ENCODE measurements at regions not wholly inside any gene's neighbourhood (a gene's known extent, or its start where the extent isn't known, plus 50 kb on each side); places are given as distances from the start of the nearest gene placed in this dataset.
"Not testable (repeated sequence)": the region's sequence is repeated elsewhere in the genome, so short reads cannot be mapped to it uniquely, and the experiment has no call there.

DNA sequence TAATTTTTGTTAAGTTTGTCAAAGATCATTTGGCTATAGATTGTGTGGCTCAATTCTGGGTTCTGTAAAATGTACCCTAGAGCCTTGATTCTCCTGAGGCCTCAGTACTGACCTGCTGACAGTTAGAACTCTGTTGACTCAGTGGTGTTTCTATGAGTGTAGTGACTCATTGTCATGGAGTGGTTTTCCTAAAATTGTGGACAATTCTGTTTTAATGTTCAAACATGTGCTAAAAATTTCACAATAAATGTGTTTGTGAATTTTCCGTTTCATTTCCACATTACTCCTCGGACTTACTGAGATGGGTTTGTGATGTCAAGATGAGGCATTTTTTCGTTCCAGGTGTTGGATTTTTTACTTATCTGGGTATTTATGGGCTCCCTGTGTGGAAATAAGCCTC is 695.9 kb downstream of the TMEM121 start:
- no peak for DNase-seq (ENCODE audit: extremely low read depth in 1 of 11, low read depth in 9 of 11, low spot score in 4 of 11)

DNA sequence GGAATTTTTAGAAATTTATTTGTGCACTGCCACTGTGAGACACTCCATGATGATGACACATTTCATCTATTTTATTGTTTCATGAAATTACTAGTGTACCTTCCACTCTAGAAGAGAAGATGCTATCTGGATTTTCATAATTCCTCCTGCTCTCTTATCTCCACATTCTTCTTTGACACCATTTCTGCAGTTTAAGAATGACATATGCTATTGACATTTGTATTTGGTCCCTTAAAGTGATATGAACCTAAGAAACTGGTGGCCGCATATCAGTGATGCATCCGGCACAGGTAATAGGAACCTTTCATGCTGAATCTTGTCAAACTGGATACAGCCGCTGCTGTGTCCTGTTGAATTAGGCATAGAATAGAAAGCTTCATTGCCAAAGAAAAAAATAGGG is 696.3 kb downstream of the TMEM121 start:
- no peak for DNase-seq (ENCODE audit: extremely low read depth in 1 of 11, low read depth in 9 of 11, low spot score in 4 of 11)

DNA sequence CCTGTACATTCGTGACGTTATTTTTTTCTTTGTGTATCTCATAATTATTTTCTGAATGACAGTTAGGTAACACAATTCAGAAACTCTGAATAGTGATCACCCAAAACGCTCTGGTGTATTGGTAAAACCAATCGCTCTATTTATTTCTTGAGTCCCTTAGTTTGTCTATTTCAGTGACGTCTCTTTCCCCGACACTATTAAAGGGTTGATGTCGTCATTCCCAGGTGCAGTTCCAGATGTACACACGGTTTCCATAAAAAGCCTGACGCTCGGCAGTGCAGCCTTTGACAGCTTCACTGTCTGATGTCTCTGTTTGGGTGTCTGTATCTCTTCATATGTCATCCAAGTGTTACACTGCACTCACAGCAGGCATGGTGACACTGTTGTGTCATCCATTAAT is 701.4 kb downstream of the TMEM121 start:
- no peak for DNase-seq (ENCODE audit: extremely low read depth in 1 of 11, low read depth in 9 of 11, low spot score in 4 of 11)

DNA sequence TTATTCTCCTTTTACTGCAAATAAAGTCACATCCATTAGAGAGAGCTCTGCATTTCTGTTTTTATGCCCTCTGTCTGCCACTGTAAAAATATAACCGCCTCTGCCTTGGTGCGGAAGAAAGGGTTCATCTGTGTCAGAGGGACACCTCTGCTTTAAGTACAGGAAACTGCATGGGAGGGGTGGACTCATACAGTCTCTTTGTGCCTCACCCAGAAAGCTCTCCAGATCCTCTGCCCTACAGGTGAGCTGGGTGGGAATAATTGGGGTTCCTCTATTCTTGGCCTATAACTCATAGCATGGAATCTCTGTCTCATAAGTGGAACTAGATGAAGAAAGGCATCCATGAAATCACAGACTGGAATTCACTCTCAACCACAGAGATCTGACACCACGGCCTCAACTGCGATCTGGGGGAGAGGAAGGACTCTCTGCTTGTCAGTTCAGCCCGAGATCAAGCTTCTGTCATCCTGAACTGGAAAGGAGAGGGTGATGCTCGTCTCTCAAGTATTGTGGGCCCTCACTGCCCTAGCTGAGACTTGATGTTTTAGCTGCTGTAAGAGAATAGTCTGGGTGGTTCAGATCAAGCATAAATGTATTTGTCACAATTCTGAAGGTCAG is 702.3 kb downstream of the TMEM121 start:
- no peak for DNase-seq (ENCODE audit: extremely low read depth in 1 of 11, low read depth in 9 of 11, low spot score in 4 of 11)

DNA sequence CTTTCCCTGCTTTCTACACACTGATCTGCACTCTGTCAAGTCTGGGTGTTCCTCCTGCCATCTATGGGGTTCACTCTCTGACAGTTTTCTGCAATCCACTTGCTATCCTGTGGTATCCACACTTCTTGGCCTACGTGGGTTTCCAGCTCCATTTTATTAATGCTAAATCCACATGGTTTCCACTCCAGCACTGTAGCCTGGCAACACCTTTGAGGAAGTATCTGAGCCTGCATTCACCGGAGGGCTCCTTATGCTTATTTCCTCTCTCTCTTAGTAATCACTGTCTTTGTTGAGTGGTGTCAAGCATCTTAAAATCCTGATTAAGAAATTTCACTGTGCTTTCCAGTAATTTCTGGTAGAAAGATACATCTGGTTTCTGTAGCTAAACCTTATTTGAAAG is 703.7 kb downstream of the TMEM121 start:
- no peak for DNase-seq (ENCODE audit: extremely low read depth in 1 of 11, low read depth in 9 of 11, low spot score in 4 of 11)

- not testable (repeated sequence) for DNase-seq (ENCODE audit: extremely low read depth in 1 of 11, low read depth in 9 of 11, low spot score in 4 of 11)
These were observed 706.8 kb downstream of the TMEM121 start for GRCh38 chr14:106233191-106233590.

GRCh38 chr14:106234525-106235254 is 708.3 kb downstream of the TMEM121 start:
- DNase-seq (ENCODE audit: extremely low read depth in 1 of 11, low read depth in 9 of 11, low spot score in 4 of 11): not testable (repeated sequence)

DNA sequence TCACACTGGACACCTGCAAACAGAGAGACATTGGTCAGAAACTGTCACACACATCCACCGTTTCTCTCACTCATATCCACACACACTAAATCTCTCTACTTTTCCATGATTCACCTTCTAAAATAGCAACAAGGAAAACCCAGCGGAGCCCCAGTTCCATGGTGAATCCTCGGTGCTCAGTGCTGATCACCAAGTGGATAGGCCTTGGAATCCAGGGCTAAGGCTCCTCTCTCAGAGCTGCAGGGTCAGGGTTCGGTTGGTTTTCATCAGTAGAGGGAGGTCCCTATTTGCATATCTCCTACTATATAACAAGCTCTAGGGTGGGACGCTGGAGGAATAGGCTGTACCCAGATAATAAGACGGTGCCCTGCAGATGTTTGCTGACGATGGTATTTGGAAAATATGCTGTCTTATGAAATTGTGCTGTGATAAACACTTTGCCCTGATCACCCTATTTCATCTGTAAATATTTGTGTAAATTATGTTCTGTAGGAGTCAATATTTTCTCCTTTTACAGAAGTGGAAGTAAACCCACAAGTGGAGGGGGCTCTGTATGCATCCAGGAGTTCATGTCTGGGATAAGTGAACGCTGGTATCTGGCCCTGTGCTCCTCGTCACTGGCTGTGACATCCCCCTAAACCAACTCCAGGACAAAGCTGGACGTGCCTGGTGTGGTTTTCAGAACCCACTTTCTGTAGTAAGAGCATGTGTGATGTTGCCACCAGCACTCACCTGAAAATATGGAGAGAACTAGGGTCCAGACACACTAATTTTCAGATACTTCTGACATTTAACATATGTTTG is 709.2 kb downstream of the TMEM121 start:
- no peak for DNase-seq (ENCODE audit: extremely low read depth in 1 of 11, low read depth in 9 of 11, low spot score in 4 of 11)

GRCh38 chr14:106248321-106249192 is 722.2 kb downstream of the TMEM121 start:
- DNase-seq (ENCODE audit: extremely low read depth in 1 of 11, low read depth in 9 of 11, low spot score in 4 of 11): no peak

GRCh38 chr14:106253995-106254394 is 727.6 kb downstream of the TMEM121 start:
- DNase-seq (ENCODE audit: extremely low read depth in 1 of 11, low read depth in 9 of 11, low spot score in 4 of 11): not testable (repeated sequence)

DNA sequence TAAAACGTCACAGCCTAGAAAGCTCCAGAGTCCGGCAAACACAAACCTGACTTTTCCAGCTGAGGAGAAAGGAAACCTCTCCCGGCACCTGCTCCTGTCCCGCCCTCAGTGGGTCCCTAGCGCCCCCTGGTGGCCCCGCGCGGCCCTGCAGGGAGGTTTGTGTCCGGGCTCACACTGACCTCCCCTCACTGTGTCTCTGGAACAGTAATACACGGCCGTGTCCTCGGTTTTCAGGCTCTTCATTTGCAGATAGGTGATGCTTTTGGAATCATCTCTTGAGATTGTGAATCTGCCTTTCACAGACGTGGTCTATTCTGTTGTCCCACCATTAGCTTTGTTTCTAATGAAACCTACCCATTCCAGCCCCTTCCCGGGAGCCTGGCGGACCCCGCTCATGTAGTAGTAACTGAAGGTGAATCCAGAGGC is 731.2 kb downstream of the TMEM121 start:
- DNase-seq (ENCODE audit: extremely low read depth in 1 of 11, low read depth in 9 of 11, low spot score in 4 of 11): not testable (repeated sequence)

- DNase-seq (ENCODE audit: extremely low read depth in 1 of 11, low read depth in 9 of 11, low spot score in 4 of 11): no peak
These were observed 741.8 kb downstream of the TMEM121 start for GRCh38 chr14:106268013-106268727.

- DNase-seq (ENCODE audit: extremely low read depth in 1 of 11, low read depth in 9 of 11, low spot score in 4 of 11): no peak
These were observed 742.6 kb downstream of the TMEM121 start for GRCh38 chr14:106269029-106269428.

- no peak for DNase-seq (ENCODE audit: extremely low read depth in 1 of 11, low read depth in 9 of 11, low spot score in 4 of 11)
These were observed 743.2 kb downstream of the TMEM121 start for GRCh38 chr14:106269451-106270204.

- DNase-seq (ENCODE audit: extremely low read depth in 1 of 11, low read depth in 9 of 11, low spot score in 4 of 11): not testable (repeated sequence)
These were observed 744.2 kb downstream of the TMEM121 start for GRCh38 chr14:106270476-106271121.

- no peak for DNase-seq (ENCODE audit: extremely low read depth in 1 of 11, low read depth in 9 of 11, low spot score in 4 of 11)
These were observed 750.2 kb downstream of the TMEM121 start for GRCh38 chr14:106276326-106277267.

All from renal cortex interstitium (tissue), 11 donors.